PFSK-1 (cell line): ENCODE measurements at regions not wholly inside any gene's neighbourhood (a gene's known extent, or its start where the extent isn't known, plus 50 kb on each side); places are given as distances from the start of the nearest gene placed in this dataset.

Experiments used
- FOXP2 ChIP-seq: optimal IDR thresholded peaks from 2 replicates; pipeline ENCODE3; 2011; ENCODE audit warnings: borderline replicate concordance, control low read depth, inconsistent platforms; ENCODE audit not compliant: insufficient read depth; ENCODE audit errors: extremely low read length, extremely low read depth
- POLR2AphosphoS5 ChIP-seq: IDR thresholded peaks from 2 replicates; pipeline ENCODE4 v1.6.1; 2012; ENCODE audit warnings: low read depth, mild to moderate bottlenecking, control low read depth, low read length, moderate library complexity
- REST ChIP-seq, 2 experiments: IDR thresholded peaks; 2 replicates each; pipeline versions ENCODE4 v1.6.1 to v1.8.0; 2011 to 2012; ENCODE audit warnings: low read depth in 2 of 2, low read length in 2 of 2, control low read depth in 1 of 2, inconsistent platforms in 1 of 2, mild to moderate bottlenecking in 1 of 2, moderate library complexity in 1 of 2; ENCODE audit not compliant: insufficient read depth in 1 of 2
- SIN3A ChIP-seq: IDR thresholded peaks from 2 replicates; pipeline ENCODE4 v1.6.1; 2012; ENCODE audit warnings: mild to moderate bottlenecking, low read length, moderate library complexity, borderline replicate concordance; ENCODE audit not compliant: insufficient read depth
- TAF1 ChIP-seq: IDR thresholded peaks from 2 replicates; pipeline ENCODE4 v1.6.1; 2012; ENCODE audit warnings: low read length, control low read depth, borderline replicate concordance; ENCODE audit not compliant: insufficient read depth

DNA sequence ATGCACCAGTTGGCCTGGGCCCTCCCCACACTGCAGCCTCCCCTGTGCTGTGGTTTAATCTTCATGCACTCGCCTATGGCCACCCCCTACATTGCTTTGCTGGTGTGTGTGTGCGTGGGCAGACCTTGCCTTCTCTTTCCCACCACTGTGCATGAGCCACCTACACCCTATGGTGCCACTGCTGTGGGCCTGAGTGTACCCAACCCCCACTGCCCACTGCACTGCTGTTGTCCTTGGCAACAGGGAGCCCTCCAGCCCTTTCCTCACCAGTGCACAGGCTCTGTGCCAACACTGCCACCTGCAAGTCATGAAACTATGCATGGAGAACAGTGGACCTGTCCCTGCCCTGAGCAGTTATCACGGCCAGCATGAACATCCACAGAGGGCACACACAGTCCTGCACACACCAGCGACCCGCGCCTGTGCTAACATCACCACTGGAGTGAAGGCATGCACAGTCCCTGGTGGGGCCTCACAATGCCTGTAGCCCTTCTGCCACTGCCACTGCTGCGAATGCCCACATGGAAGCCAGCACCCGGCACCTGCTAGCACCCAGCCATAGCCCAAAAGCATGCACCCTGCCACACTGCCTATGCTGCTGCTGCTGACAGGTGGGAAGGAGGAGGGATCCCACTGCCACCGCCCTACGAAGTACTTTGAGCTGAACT is 237.8 kb upstream of the ARSJ start:
- TF ChIP-seq POLR2AphosphoS5 (no peak), REST (IDR thresholded peaks at IDR 0.05; ENCODE audit: insufficient read depth in 1 of 2, low read depth in 2 of 2, low read length in 2 of 2) (no peak), SIN3A (no peak), FOXP2 (no peak), TAF1 (no peak)
